GM19467 (cell line): ENCODE measurements at regions not wholly inside any gene's neighbourhood (a gene's known extent, or its start where the extent isn't known, plus 50 kb on each side); places are given as distances from the start of the nearest gene placed in this dataset.
"Not testable (repeated sequence)": the region's sequence is repeated elsewhere in the genome, so short reads cannot be mapped to it uniquely, and the experiment has no call there.

ENCODE experiments used
- ATAC-seq: cut with Tn5 transposase; IDR thresholded peaks from one replicate; pipeline ENCODE4 v1.9.1; 2021; ENCODE audit warnings: mild to moderate bottlenecking, moderate library complexity; ENCODE audit not compliant: unreplicated experiment

DNA sequence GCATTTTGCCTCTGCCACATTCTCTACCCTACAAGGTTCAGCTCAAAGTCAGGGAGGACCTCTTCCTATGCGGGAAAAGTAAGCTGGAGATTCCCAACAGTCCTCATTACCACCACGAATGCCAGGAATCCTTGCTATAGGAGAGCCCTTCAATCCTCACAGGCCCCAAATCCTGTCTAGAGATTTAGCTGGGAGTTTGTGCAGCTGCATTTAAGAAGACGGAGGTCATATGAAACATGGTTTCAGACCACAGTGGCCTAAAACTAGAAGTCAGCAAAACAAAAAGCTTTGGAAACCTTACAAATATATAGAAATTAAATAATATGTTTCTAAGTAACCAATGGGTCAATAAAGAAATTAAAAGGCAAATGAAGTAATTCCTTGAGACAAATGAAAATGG is 415.3 kb upstream of the SETBP1 start:
- no peak for ATAC-seq

DNA sequence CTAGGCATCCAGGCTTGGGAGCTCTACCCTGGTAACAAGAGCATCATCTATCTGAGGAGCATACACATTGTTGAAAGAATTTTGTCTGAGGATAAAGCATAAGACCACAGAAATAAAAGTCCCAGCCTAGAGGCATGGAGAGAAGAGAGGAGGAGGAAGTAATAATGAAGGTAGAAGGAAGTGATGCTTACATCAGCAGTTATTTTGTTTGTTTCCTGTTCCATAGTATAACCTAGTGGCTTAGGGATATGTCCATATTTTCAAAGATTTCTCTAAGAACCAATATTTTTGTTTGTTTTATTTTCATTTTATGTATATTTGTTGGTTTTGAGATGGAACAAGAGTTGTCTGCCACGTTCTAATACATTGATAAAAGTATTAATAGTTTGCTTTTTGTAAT is 407.4 kb upstream of the SETBP1 start:
- ATAC-seq, result no peak

DNA sequence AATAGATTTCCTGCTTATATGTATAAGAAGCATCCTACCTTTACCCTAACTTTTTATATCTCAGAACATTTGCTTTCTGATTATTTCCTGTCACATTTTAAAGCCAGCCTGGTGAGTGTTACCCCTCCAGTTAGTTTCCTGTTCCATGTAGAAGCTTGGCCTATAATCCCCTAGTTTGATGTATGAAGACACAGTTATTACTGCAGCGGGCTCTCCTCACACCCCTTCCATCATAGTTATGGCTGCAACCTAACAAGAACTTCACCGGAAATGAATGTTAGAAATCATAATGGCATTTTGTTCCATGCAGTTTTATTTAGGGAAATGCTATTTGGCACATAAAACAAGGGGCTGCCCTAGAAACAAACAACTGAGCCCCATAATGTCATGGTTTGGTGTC is 400.2 kb upstream of the SETBP1 start:
- no peak for ATAC-seq

DNA sequence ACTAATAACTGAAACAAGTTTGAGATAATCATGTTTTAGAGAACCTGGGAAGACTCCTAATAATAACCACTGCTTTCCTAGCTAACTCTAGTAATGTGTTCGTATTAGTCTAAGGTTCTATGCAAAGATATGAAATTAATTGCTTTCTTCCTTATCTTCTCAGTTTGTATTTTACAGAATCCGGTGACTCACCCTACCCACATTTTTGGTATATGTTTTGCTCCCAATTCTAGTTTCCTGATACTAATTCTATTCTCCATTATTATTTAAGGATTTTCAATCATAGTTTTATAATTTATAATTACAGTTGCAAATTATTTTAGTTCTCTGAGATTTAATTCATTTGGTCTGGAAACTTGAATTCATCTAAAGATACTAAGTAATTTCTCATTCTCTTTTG is 394.6 kb upstream of the SETBP1 start:
- ATAC-seq, result no peak

DNA sequence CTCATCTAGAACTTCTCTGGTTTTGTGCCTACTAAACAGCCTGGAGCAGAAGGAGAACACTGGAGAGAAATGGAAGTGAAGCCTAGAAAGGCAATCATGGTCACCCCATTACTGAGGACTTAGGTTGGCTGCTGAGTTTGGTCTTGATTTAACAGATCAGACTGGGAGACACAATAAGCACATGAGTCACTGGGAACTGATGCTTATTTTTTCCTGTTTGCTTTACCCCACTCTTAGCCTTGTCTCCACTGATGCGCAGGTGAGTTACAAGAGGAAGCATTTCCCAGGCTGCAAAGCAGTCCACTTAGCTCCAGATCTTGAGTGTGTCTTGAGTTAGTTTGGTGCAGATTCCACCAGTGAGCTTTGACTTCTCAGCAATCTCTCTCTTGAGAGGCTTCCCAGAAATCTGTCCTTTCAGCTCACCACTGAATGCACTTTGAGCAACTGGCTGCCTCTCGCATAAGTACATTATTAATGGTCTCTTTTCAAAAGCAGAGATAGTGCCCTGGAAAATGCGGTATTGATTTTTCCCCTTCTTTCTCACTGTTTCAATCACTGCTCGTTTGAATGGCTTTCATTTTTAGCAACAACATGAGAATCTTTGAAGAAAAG is 390.2 kb upstream of the SETBP1 start:
- no peak for ATAC-seq

DNA sequence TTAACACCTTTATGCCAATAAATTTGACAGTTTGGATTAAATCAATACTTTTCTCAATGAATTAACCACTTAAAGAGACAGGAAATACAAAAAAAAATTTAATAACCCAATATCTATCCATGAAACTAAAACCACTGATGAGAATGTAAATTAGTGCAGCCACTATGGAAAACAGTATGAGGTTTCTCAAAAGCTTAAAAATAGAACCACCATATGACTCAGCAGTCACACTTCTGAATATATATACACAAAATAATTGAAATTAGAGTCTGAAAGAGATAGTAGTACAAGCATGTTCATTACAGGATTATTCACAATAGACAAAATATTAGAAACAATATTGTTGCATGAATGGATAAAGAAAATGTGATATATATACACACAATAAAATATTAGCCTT is 382.1 kb upstream of the SETBP1 start:
- no peak for ATAC-seq

DNA sequence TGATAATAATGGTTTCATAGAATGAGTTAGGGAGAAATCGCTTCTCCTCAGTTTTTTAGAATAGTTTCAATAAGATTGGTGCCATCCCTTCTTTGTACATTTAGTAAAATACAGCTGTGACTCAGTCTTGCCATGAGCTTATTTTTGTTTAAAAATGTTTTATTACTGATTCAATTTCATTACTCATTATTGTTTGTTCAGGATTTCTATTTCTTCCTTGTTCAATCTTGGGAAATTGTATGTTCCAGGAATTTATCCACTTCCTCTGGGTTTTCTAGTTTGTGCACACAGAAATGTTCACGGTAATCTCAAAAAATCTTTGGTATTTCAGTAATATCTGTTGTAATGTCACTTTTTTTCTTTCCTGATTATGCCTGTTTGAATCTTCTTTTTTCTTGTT is 371.5 kb upstream of the SETBP1 start:
- no peak for ATAC-seq

DNA sequence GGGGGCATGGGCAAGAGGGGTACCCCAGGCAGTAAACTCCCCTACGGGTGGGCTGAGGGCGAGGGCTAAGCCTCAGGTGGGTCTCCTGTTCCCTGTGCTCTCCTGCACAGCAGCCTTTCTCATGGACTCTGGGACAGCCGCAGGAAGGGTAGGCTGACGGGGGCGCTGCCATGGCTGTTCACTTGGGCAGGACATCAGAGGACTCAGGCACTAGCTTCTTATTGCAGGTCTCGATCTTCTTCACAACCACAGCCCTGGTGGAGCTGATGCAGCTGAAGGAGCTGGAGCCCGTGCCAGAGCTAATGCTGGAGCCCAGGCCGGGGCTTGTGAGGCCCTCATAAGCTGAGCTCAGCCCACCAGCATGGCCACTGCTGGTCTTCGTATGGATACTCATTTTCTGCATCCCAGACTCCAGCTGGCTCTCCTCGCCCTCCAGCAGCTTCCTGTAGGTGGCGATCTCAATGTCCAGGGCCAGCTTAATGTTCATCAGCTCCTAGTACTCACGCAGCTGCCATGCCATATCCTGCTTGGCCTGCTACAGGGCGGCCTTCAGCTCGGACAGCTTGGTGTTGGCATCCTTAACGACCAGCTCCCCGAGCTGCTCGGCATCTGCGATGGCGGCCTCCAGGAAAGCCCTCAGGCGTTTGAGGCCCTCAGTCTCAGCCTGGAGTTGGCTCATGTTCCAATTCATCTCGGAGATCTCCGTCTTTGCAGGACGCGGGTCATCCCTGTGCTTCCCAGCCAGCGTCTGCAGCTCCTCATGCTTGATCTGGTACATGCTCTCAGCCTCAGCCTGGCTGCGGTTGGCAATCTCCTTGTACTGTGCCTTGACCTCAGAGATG is 359.8 kb upstream of the SETBP1 start:
- ATAC-seq, result no peak

DNA sequence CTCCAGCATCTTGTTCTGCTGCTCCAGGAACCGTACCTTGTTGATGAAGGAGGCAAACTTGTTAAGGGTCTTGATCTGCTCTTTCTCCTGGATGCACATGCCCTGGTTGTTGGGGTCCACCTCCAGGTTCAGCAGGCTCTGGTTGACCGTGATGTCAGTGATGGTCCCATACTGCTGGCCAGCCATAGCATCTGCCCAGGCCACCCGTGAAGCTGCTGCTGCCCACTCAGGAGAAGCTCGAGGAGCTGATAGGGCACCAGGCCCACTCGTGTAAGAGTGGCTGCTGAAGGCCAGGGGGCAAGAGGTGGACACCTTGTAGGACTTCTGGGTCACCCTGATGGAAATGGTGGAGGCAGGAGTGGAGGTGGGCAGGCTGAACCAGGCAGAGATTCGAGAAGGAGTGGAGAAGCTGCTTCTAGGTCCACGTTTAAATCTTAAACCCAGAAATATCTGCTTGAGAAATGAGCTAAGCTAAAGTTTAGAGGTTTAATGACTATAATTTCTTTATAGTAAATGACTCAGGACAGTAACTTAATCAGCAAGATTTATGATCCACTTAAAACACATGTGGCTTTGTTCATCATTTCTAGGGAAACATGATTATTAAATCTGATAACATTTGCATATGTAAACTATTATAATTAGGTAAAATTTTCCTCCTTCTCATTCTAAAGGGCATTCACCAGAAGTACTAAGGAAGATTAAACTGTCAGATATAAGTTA is 358.7 kb upstream of the SETBP1 start:
- no peak for ATAC-seq

DNA sequence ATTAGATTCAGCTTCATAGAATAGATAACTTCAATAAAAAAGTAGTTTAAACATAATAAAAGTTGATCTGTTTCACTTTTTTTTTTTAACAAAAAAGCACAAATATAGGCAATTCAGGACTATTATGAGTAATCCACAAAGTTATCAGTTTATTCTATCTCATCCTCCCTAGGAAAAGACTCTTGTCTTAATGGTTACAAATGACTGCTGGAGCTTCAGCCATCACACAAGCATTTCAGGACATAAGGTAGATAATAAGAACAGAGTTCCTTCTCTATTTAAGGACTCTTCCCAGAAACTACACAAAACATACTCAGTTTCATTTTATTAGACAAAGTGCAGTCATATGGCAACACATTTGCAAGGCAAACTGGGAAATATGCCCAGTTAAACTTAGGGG is 357.6 kb upstream of the SETBP1 start:
- no peak for ATAC-seq

DNA sequence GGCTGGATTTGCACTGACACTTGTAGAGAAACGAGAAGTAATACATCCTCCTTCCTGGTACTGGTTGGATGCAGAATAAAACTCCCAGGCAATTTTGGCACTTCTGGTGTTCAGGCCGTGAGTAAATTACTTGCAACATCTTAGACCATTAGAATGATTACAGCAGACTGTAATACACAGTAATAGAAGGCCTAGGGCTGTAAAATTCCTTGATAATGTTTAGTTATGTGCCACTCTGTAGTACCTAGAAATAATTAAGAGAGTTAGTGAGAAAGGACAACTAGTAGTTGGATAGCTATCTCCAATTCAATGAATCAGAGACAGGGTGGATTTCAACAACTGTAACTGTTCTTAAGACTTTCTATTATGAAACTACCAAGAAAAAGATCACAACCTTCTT is 356.3 kb upstream of the SETBP1 start:
- ATAC-seq, result no peak

DNA sequence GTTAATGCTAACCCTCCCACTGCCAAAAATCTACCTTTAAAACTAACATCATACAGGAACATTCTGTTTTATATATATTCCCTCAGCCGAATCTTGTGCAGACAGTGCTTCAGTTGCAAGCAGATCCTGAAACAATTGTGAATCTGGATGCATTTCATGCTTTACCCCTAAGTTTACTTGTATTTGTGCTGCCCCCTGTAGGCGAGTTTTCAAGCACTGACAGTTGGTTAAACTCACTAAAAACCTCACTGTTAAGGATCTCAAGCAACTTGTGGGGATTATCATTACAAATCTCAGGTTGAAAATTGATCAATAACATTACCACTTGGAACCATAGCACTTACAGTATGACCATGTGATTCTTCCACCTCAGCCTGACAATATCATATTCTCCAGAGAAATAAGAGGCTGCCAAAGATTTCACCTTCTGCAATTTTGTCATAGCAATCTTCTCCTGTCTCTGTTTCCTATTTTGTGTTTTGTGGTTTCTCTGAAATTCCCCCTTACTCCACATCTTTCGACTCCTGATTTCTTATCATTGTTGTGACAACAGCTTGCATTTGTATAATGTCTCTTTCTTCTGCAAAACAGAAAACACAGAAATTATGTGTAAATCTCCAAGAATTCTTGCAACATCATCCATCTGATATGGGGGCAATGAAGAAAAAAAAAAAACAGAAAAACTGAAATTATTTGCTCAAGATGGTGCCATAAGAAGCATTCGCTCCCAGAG is 354.6 kb upstream of the SETBP1 start:
- ATAC-seq, result no peak

DNA sequence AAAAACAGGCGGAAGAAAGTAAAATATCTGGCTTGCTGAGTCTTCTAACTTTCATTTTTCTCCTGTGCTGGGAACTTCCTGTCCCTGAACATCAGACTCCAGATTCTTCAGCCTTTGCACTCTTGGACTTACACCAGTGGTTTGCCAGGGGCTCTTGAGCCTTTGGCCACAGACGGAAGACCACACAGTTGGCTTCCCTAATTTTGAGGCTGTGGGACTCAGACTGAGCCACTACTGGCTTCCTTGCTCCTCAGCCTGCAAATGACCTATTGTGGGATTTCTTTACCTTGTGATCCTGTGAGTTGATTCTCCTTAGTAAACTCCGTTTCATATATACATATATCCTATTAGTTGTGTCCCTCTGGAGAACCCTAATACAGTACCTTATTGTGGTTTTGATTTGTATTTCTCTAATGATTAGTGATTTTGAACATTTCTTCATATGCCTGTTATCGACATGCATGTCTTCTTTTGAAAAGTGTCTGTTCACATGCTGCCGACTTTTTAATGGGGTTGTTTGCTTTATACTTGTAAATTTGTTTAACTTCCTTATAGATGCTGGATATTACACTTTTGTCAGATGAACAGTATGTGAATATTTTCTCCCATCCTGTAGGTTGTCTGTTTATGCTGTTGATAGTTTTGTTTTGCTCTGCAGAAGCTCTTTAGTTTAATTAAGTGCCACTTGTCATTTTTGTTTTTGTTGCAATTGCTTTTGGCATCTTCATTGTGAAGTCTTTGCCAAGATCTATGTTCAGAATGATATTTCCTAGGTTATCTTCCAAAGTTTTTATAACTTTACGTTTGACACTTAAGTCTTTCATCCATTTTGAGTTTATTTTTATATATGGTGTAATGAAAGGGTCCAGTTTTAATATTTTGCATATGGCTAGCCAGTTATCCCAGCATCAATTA is 348.8 kb upstream of the SETBP1 start:
- ATAC-seq, result no peak

DNA sequence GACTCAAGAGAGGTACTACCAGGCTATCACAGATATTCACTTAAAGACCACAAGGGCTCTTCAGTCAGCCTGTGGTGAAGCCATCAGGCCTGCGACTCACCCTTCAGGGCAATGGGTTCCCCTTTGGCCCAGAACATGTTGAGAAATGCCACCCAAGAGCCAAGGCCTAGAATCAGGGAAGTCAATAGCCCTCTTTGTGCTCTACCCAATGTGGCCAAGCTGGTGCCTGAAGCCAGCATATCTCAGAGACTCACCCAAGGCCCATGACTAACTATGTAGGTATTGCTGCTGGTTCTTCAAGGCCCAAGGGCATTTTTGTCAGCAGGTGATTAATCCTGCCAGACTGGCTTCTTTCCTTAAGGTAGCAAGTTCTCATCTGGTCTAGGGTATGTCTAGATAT is 338.9 kb upstream of the SETBP1 start:
- ATAC-seq, result no peak

DNA sequence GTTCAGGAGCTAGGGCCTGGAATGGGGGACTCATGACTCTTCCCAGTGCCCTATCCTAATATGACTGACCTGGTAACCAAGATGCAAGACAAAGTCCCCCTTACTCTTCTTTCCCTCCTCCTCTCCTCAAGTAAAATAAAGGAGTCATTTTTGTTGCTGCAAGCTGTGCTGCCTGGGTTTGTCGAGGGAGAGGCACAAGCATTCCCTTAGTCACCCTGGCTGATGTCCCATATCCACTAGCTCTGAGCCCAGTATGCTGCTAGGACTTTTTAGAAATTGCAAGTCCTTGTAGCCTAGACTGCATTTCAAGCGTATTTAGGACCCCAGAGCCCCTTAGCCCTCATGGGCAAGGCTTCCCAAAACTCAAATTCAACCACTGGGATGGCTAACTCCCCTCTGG is 338.5 kb upstream of the SETBP1 start:
- no peak for ATAC-seq

DNA sequence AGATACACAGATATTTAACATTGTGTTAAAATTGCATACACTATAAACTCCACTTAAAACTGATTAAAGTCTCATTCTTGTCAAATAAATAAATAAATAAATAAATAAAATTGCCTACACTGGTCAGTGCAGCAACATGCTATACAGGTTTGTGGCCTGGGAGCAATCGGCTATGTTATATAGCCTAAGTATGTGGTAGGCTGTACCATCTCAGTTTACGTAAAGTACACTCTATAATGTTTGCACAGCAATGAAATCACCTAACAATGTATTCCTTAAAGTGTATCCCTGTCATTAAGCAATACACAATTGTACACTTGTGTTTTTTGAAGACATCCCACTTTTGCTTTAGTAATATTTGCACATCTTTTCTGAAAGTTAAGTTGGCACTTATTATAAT is 337.7 kb upstream of the SETBP1 start:
- no peak for ATAC-seq

DNA sequence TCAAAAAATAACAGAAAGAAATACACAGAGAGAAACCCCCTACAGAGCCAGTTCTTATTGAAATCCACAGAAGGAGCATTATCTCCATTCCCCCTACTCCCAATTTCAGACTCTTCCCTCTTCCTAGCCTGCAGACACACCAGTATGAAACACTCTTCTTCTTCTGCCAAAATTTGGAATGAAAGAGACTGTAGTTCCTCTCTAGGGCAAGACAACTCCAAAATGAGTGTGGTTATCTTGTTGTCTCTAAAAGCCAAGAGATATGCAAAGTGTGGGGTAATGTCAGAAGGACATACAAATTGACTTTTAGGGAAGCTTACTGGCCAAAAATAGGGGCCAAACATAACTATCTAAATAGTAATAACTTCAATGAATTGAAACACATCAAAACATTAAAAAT is 337.1 kb upstream of the SETBP1 start:
- ATAC-seq, result no peak

DNA sequence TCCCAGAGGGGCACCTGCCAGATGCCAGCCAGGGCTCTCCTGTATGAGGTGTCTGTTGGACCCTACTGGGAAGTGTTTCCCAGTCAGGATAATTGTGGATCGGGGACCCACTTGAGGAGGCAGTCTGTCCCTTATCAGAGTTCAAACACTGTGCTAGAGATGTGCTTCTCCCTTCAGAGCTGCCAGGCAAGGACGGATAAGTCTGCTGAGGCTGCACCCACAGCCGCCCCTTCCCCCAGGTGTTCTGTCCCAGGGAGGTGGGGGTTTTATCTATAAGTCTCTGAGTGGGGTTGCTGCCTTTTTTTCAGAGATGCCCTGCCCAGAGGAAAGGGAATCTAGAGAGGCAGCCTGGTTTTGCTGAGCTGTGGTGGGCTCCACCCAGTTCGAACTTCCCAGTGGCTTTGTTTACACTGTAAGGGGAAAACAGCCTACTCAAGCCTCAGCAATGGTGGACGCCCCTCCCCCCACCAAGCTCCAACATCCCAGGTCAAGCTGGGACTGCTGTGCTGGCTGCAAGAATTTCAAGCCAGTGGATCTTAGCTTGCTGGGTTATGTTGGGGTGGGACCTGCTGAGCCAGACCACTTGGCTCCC is 324.0 kb upstream of the SETBP1 start:
- ATAC-seq, result no peak

DNA sequence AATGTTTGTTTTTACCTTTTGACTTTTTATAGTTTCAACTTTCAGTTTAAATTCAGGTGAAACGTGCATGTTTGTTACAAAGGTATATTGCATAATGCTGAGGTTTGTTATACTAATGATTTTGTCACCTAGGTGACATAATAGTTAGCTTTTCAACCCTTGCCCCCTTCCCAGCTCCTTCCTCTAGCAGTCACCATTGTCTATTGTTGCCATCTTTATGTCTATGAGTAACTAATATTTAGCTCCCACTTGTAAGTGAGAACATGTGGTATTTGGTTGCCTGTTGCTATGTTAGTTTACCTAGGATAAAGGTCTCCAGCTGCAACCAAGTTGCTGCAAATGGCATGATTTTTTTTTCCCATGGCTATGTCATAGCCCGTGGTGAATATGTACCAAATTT is 322.3 kb upstream of the SETBP1 start:
- ATAC-seq, result no peak

DNA sequence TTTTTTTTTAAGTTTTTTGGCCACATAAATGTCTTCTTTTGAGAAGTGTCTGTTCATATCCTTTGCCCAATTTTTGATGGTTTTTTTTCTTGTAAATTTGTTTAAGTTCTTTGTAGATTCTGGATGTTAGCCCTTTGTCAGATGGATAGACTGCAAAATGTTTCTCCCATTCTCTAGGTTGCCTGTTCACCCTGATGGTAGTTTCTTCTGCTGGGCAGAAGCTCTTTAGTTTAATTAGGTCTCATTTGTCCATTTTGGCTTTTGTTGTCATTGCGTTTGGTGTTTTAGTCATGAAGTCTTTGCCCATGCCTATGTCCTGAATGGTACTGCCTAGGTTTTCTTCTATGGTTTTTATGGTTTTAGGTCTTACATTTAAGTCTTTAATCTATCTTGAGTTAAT is 320.9 kb upstream of the SETBP1 start:
- ATAC-seq, result not testable (repeated sequence)
